Transverse colon (tissue), 3 donors: ENCODE measurements at regions not wholly inside any gene's neighbourhood (a gene's known extent, or its start where the extent isn't known, plus 50 kb on each side); places are given as distances from the start of the nearest gene placed in this dataset.

ENCODE experiments used
- POLR2A ChIP-seq: fragments of 450-650 bp; IDR thresholded peaks from one replicate; pipeline ENCODE4 v1.6.1; 2016; ENCODE audit warnings: antibody characterized with exemption, mild to moderate bottlenecking, moderate library complexity
- POLR2AphosphoS5 ChIP-seq, 3 donors: sonication (generic); formaldehyde crosslinking; IDR thresholded peaks; one replicate each; pipeline ENCODE4 v1.6.1; 2016; ENCODE audit warnings: antibody characterized with exemption in 3 of 3

GRCh38 chr3:137906985-137907649, 102.8 kb upstream of the CLDN18 start:
- no peak for TF ChIP-seq POLR2AphosphoS5 (IDR thresholded peaks at IDR 0.05)
- no peak for TF ChIP-seq POLR2A
